HG02588 (cell line): ENCODE measurements at regions not wholly inside any gene's neighbourhood (a gene's known extent, or its start where the extent isn't known, plus 50 kb on each side); places are given as distances from the start of the nearest gene placed in this dataset.
"Not testable (repeated sequence)": the region's sequence is repeated elsewhere in the genome, so short reads cannot be mapped to it uniquely, and the experiment has no call there.

Experiments
- ATAC-seq: cut with Tn5 transposase; IDR thresholded peaks from one replicate; pipeline ENCODE4 v1.9.1; 2021; ENCODE audit warnings: mild to moderate bottlenecking, moderate library complexity; ENCODE audit not compliant: unreplicated experiment

GRCh38 chr3:165983284-165983683 is 146.1 kb upstream of the BCHE start:
- ATAC-seq, result no peak

DNA sequence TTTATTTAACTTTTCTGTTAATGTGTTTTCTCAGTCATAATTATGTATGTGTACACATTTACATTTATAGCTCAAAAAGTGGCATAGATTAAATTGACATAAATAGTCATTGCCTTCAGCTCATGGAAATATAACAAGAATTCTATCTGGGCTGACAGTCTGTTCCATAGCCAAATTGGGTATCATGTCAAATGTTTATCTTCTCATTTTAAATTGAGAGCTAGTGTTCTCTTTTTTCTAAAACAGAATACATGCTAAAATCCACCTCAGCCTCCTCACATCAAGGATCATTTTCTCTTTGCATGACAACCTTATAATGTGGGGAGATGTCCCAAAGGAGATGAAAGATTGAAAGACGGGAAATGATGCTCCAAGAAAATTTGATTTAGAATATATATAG is 144.1 kb upstream of the BCHE start:
- ATAC-seq, result no peak

GRCh38 chr3:165960825-165961224 is 123.6 kb upstream of the BCHE start:
- ATAC-seq, result not testable (repeated sequence)

DNA sequence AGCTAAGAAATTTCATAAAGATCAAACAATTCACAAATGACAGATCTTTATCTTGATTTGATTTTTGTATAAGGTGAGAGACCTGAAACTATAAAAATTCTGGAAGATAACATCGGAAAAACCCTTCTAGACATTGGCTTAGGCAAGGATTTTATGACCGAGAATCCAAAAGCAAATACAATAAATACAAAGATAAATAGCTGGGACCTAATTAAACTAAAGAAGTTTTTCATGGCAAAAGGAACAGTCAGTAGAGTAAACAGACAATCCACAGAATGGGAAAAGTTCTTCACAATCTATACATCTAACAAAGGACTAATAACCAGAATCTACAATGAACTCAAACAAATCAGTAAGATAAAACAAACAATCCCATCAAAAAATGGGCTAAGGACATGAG is 116.9 kb upstream of the BCHE start:
- ATAC-seq, result no peak

- ATAC-seq, result no peak
Observed at GRCh38 chr3:165946360-165946759, 109.1 kb upstream of the BCHE start.

DNA sequence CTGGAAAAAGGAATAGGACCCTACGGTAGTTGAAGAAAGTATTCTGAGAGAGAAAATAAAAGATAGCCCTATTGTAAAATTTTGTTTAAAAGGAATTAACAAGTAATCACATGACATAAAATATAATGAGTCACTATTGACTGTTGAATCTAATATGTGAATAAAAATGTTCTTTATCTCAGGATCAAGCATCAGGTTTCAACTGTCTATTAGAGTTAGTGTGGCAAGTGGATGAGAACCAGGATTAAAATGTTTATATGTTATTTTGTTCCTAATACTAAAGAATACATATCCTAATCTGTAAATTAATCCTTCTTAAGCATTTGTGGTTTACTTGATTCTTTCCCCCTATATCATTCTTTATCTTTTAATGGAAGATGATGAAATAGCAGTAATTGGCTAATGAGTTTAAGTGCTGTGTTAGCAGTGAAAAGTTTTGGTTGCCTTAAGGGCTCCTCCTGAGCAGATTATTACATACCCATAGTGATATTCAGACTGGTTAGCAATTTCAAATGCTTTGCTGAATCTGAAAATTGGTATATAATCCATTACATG is 101.8 kb upstream of the BCHE start:
- ATAC-seq, result no peak

DNA sequence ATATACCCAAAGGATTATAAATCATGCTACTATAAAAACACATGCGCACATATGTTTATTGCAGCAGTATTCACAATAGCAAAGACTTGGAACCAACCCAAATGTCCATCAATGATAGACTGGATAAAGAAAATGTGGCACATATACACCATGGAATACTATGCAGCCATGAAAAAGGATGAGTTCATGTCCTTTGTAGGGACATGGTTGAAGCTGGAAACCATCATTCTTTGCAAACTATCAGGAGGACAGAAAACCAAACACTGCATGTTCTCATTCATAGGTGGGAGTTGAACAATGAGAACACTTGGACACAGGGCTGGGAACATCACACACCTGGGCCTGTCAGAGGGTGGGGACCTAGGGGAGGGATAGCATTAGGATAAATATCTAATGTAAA is 98.9 kb upstream of the BCHE start:
- ATAC-seq, result not testable (repeated sequence)

DNA sequence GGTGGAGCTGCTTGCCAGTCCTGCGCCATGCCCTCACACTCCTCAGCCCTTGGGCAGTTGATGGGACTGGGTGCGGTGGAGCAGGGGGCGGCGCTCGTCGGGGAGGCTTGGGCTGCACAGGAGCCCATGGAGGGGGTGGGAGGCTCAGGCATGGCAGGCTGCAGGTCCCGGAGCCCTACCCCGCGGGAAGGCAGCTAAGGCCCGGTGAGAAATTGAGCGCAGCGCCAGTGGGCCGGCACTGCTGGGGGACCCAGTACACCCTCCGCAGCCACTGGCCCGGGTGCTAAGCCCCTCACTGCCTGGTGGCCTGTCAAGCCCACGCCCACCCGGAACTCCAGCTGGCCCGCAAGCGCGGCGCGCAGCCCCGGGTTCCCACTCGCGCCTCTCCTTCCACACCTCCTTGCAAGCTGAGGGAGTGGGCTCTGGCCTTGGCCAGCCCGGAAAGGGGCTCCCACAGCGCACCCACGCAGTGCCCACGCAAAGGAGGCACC is 87.1 kb upstream of the BCHE start:
- ATAC-seq, result not testable (repeated sequence)

GRCh38 chr3:165920984-165921383 is 83.8 kb upstream of the BCHE start:
- no peak for ATAC-seq

GRCh38 chr3:165919284-165919683 is 82.1 kb upstream of the BCHE start:
- no peak for ATAC-seq

DNA sequence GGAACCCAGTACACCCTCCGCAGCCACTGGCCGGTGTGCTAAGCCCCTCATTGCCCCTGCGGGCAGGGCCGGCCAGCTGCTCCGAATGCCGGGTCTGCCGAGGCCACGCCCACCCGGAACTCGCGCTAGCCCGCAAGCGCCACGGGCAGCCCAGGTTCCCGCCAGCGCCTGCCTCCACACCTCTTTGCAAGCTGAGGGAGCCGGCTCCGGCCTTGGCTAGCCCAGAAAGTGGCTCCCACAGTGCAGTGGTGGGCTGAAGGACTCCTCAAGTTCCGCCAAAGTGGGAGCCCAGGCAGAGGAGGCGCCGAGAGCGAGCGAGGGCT is 81.4 kb upstream of the BCHE start:
- ATAC-seq, result no peak

- ATAC-seq, result not testable (repeated sequence)
Observed at GRCh38 chr3:165917938-165918656, 80.9 kb upstream of the BCHE start.

DNA sequence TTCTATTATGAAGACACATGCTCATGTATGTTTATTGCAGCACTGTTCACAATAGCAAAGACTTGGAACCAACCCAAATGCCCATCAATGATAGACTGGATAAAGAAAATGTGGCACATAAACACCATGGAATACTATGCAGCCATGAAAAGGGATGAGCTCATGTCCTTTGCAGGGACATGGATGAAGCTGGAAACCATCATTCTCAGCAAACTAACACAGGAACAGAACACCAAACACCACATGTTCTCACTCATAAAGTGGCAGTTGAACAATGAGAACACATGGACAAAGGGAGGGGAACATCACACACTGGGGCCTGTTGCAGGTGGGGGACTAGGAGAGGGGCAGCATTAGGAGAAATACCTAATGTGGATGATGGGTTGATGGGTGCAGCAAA is 77.9 kb upstream of the BCHE start:
- not testable (repeated sequence) for ATAC-seq

GRCh38 chr3:165903885-165904630 is 66.8 kb upstream of the BCHE start:
- no peak for ATAC-seq

DNA sequence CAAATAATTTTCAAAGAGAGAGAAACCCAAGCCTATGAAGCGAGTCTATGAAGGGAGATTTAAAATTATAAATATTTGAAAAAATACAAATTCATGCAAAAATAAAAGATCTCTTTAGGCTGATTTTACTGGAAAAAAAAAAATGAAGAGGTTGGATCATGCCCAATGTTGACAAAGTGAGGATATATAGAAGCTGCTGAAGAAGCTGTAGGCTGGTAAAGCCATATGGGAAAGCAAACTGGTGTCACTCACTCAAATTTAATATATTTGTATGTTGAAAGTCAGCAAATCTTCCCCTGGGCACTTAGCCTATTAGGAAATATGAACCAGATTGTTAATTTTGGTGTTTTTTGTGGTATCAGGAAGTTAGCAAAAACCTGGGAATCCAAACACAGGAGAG is 61.8 kb upstream of the BCHE start:
- ATAC-seq, result no peak

- no peak for ATAC-seq
Observed at GRCh38 chr3:165897137-165897536, 59.9 kb upstream of the BCHE start.

- no peak for ATAC-seq
Observed at GRCh38 chr3:165895919-165896318, 58.7 kb upstream of the BCHE start.

DNA sequence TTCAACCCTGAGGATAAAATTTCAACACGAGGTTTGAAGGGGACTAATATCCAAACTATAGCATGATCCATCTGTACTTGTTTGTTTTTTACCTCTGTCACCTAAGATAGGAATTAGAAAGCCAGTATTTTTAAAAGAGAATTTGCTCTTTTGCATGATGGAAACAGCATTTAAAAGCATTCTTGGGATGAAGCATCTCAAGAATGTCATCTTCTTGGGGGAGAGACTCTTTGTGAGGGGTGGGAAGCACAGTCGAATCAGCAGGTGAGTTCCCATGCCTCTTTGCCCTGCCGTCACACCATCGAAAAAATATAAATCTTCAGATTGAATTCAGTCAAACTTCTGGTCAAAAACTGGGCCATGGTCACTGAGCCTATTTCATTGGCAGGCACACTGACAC is 55.3 kb upstream of the BCHE start:
- no peak for ATAC-seq
